H1 (cell line): ENCODE measurements at regions not wholly inside any gene's neighbourhood (a gene's known extent, or its start where the extent isn't known, plus 50 kb on each side); places are given as distances from the start of the nearest gene placed in this dataset.

ENCODE experiments used
- CTCF ChIP-seq, 3 experiments: IDR thresholded peaks; 1 replicate in 2 of 3; 2 replicates in 1 of 3; pipeline versions ENCODE4 v1.5.1 to v1.6.1; 2011; ENCODE audit warnings: low read length in 3 of 3, mild to moderate bottlenecking in 3 of 3, inconsistent platforms in 2 of 3, low read depth in 1 of 3, moderate library complexity in 1 of 3; ENCODE audit not compliant: insufficient read depth in 1 of 3; ENCODE audit errors: control extremely low read depth in 1 of 3
- EP300 ChIP-seq, 2 experiments: IDR thresholded peaks; 1 replicate in 1 of 2; 2 replicates in 1 of 2; pipeline ENCODE4 v1.6.1; 2011 to 2012; ENCODE audit warnings: low read depth in 2 of 2, low read length in 2 of 2, mild to moderate bottlenecking in 2 of 2, borderline replicate concordance in 1 of 2, inconsistent platforms in 1 of 2, moderate library complexity in 1 of 2
- EZH2 ChIP-seq: fragments of 200-600 bp; sonication (generic); IDR thresholded peaks from 2 replicates; pipeline ENCODE4 v1.7.1; 2012; ENCODE audit warnings: low read depth, mild to moderate bottlenecking, moderate library complexity, low read length, inconsistent platforms; ENCODE audit not compliant: severe bottlenecking
- MAX ChIP-seq: IDR thresholded peaks from 2 replicates; pipeline ENCODE4 v1.6.1; 2012; ENCODE audit warnings: inconsistent platforms
- NANOG ChIP-seq: IDR thresholded peaks from 2 replicates; pipeline ENCODE4 v1.6.1; 2011; ENCODE audit warnings: low read length, low read depth, mild to moderate bottlenecking, inconsistent platforms; ENCODE audit not compliant: insufficient read depth, poor library complexity, severe bottlenecking
- POLR2A ChIP-seq, 2 experiments: IDR thresholded peaks; 1 replicate in 1 of 2; 2 replicates in 1 of 2; pipeline ENCODE4 v1.6.1; 2011; ENCODE audit warnings: low read depth in 2 of 2, low read length in 2 of 2, mild to moderate bottlenecking in 2 of 2; ENCODE audit errors: control extremely low read depth in 1 of 2

GRCh38 chr2:8388781-8389180 is 293.1 kb upstream of the ID2 start:
- TF ChIP-seq CTCF (IDR thresholded peaks at IDR 0.05; ENCODE audit: control extremely low read depth in 1 of 3, insufficient read depth in 1 of 3, low read depth in 1 of 3, low read length in 3 of 3) (no peak), NANOG (no peak), MAX (no peak), EP300 (IDR thresholded peaks at IDR 0.05; ENCODE audit: borderline replicate concordance in 1 of 2, low read depth in 2 of 2, low read length in 2 of 2) (no peak), POLR2A (IDR thresholded peaks at IDR 0.05; ENCODE audit: control extremely low read depth in 1 of 2, low read depth in 2 of 2, low read length in 2 of 2) (no peak), EZH2 (no peak)
